ENCODE measurements at regions not wholly inside any gene's neighbourhood (a gene's known extent, or its start where the extent isn't known, plus 50 kb on each side); places are given as distances from the start of the nearest gene placed in this dataset.

DNA sequence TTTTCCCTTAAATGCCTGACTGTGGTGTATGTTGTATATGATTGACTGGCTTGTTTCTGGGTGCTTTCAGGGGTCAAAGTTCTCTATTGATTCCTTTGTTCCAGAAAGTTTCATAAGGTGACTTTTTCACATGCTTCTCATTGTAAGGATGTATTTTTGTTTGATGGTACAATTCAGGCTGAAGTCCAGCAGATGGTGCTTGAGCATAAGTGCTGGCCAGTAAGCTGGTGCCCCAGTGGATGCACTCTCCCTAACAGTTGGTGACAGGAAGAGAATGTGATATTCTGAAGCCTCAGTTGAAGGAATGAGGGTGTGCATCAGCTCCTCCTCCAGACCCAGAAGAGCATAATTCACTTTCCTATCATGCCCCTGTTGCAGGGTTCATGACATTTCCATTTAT, 1941.6 kb upstream of the PRR20A start:
- no peaks in the 10 kb centered on the region for H3K27me3 ChIP-seq (replicated peaks)
- TF ChIP-seq, protein P1, sequence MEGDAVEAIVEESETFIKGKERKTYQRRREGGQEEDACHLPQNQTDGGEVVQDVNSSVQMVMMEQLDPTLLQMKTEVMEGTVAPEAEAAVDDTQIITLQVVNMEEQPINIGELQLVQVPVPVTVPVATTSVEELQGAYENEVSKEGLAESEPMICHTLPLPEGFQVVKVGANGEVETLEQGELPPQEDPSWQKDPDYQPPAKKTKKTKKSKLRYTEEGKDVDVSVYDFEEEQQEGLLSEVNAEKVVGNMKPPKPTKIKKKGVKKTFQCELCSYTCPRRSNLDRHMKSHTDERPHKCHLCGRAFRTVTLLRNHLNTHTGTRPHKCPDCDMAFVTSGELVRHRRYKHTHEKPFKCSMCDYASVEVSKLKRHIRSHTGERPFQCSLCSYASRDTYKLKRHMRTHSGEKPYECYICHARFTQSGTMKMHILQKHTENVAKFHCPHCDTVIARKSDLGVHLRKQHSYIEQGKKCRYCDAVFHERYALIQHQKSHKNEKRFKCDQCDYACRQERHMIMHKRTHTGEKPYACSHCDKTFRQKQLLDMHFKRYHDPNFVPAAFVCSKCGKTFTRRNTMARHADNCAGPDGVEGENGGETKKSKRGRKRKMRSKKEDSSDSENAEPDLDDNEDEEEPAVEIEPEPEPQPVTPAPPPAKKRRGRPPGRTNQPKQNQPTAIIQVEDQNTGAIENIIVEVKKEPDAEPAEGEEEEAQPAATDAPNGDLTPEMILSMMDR (IDR thresholded peaks at IDR 0.05; ENCODE audit: low read depth, low read length, missing control alignments), result no peak
- no peak for DNase-seq
- H3K27ac ChIP-seq, result no peak overlapping the region
- H3K36me3 ChIP-seq (replicated peaks), result no peaks in the 10 kb centered on the region
- H3K4me3 ChIP-seq (ENCODE audit: low read depth, low read length), result no peak overlapping the region
- in situ Hi-C loops (cut with HindIII; ENCODE audit: low pct_ligation_motif_present, low sequenced_read_pairs), result no loop called here

DNA sequence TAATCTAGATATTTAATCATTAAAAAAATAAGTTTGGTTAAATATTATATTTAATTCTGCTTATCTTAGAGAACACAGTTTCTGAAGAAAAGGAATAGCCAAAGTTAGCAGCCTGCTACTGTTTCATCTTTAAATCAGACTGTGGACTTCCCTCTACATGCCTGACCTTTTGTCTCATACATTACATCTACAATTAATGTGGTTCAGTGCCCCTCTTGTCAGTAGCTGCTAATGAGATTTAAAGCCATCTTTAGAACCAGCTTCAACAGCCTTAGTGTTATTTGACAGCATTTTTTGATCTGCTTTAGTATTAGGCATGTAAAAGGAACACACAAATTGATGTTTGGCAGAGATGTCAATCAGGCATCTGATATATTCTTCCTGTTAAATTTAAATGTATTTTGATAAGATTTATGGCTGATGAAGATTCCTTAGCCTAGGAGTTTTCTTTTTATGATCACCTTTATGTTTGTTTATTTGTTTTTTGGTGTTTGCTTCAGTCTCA, 1925.8 kb upstream of the PRR20A start:
- DNase-seq, result no peak
- no peak overlapping the region for H3K27ac ChIP-seq
- H3K4me3 ChIP-seq (ENCODE audit: low read depth, low read length), result no peak overlapping the region
- in situ Hi-C loops (cut with HindIII; ENCODE audit: low pct_ligation_motif_present, low sequenced_read_pairs), result no loop called here
- H3K27me3 ChIP-seq (replicated peaks), result no peaks in the 10 kb centered on the region
- TF ChIP-seq, protein P1 (IDR thresholded peaks at IDR 0.05; ENCODE audit: low read depth, low read length, missing control alignments), result no peak
- no peaks in the 10 kb centered on the region for H3K36me3 ChIP-seq (replicated peaks)

DNA sequence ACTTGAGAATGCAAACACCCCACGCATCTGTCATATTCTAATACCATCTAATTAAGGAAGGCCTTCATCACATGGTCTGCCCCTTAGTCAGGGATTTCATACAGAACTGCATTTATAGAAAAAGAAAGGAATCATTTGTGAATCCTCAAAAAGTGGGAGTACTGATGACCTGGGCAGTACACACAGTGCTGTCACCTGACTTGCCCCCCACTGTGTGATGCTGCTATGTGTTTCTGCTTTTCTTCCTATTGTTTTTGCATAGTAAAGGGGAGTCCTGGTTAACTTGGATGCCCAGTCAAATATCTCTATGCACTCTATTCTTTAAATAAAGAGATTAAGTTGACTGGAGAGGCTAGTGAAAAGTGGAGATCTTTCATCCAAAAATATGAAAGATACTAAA, 1921.2 kb upstream of the PRR20A start:
- TF ChIP-seq, protein P1 (IDR thresholded peaks at IDR 0.05; ENCODE audit: low read depth, low read length, missing control alignments), result no peak
- DNase-seq, result no peak
- Histone ChIP-seq H3K36me3 (replicated peaks) (no peaks in the 10 kb centered on the region), H3K27me3 (replicated peaks) (no peaks in the 10 kb centered on the region), H3K27ac (no peak overlapping the region), H3K4me3 (ENCODE audit: low read depth, low read length) (no peak overlapping the region)
- in situ Hi-C loops (cut with HindIII; ENCODE audit: low pct_ligation_motif_present, low sequenced_read_pairs), result no loop called here

DNA sequence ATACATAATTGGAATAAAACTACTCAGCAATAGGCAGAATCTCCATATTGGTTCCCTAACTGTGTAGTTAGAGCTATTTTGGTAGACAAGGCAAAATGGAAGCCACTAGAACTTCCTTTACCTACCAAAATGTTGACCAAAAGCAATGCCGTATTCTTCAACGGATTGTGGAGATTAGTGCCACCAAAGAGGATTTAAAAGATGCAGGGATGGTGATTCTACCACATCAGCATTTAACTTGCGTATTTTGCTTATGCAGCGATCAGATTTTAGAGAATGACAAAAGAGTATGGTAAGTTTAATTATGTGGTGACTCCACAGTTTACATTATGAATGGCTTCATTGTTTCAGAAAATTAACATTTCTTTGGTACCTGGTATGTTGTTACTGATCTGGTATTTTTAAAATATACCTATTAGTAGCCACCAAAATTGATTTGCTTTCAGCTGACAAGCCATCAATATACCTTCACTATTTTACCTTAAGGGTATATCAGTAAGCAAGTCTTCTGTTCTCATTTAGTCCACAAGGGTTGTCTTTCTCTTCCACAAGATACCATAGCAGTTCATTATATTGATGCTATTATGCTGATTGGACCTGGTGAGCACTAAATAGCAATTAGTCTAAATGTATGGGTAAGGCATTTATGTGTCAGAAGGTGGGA, 1910.7 kb upstream of the PRR20A start:
- DNase-seq, result no peak
- Histone ChIP-seq H3K27me3 (replicated peaks) (no peaks in the 10 kb centered on the region), H3K27ac (no peak overlapping the region), H3K4me3 (ENCODE audit: low read depth, low read length) (no peak overlapping the region), H3K36me3 (replicated peaks) (no peaks in the 10 kb centered on the region)
- TF ChIP-seq, protein P1 (IDR thresholded peaks at IDR 0.05; ENCODE audit: low read depth, low read length, missing control alignments), result no peak
- in situ Hi-C loops (cut with HindIII; ENCODE audit: low pct_ligation_motif_present, low sequenced_read_pairs), result no loop called here

DNA sequence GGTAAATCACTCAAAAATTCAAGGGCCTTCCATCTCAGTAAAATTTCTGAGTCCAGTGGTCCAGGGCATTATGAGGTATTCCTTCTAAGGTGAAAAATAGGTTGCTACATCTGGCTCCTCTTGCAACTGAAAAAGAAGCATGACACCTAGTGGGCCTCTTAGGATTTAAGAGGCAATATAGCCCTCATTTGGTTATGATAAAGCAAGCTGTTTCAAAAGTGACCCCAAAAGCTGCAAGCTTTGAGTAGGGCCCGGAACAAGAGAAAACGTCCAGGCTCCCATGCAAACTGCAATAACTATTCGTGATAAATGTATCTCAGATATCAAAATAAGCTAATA, 1910.2 kb upstream of the PRR20A start:
- in situ Hi-C loops (cut with HindIII; ENCODE audit: low pct_ligation_motif_present, low sequenced_read_pairs), result no loop called here
- no peaks in the 10 kb centered on the region for H3K27me3 ChIP-seq (replicated peaks)
- H3K36me3 ChIP-seq (replicated peaks), result no peaks in the 10 kb centered on the region
- no peak overlapping the region for H3K27ac ChIP-seq
- no peak overlapping the region for H3K4me3 ChIP-seq (ENCODE audit: low read depth, low read length)
- no peak for DNase-seq
- TF ChIP-seq, protein P1 (IDR thresholded peaks at IDR 0.05; ENCODE audit: low read depth, low read length, missing control alignments), result no peak

DNA sequence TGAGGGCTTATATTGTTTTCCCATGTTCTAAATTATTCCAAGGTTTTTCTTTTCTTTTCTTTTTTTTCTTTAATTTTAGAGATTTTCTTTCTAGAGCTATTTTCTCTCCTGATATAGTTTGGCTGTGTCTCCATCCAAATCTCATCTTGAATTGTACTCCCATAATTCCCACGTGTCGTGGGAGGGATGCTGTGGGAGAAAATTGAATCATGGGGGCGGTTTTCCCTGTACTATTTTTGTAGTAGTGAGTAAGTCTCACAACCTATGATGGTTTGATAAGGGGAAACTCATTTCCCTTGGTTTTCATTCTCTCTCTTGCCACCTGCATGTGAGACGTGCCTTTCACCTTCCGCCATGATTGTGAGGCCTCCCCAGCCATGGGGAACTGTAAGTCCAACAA, 1906.4 kb upstream of the PRR20A start:
- no peaks in the 10 kb centered on the region for H3K36me3 ChIP-seq (replicated peaks)
- in situ Hi-C loops (cut with HindIII; ENCODE audit: low pct_ligation_motif_present, low sequenced_read_pairs), result no loop called here
- H3K4me3 ChIP-seq (ENCODE audit: low read depth, low read length), result no peak overlapping the region
- TF ChIP-seq, protein P1 (IDR thresholded peaks at IDR 0.05; ENCODE audit: low read depth, low read length, missing control alignments), result no peak
- H3K27ac ChIP-seq, result no peak overlapping the region
- no peak for DNase-seq
- no peaks in the 10 kb centered on the region for H3K27me3 ChIP-seq (replicated peaks)
